ENCODE measurements at regions not wholly inside any gene's neighbourhood (a gene's known extent, or its start where the extent isn't known, plus 50 kb on each side); places are given as distances from the start of the nearest gene placed in this dataset.

GRCh38 chr5:174252121-174252520, 206.6 kb downstream of the NSG2 start:
- no peaks in the 10 kb centered on the region for H3K36me3 ChIP-seq (replicated peaks in 1 of 2; ENCODE audit: insufficient read depth in 1 of 2, low read depth in 2 of 2)
- TF ChIP-seq POLR2A (IDR thresholded peaks at IDR 0.05): no peak
- TF ChIP-seq CTCF (IDR thresholded peaks at IDR 0.05): no peak
- intact Hi-C loops (cut with DNase I): no loop called here
- H3K27ac ChIP-seq: no peak overlapping the region
- no peaks in the 10 kb centered on the region for H3K4me1 ChIP-seq
- no peak for ATAC-seq
- DNase-seq: no peak
- WGBS, 2 donors: 33 to 39% methylated on average over 1 of the region's 1 CpG
- H3K27me3 ChIP-seq: no peaks in the 10 kb centered on the region
- no peaks in the 10 kb centered on the region for H3K9me3 ChIP-seq
- no peak overlapping the region for H3K4me3 ChIP-seq

GRCh38 chr5:174259696-174260420, 214.4 kb downstream of the NSG2 start:
- Histone ChIP-seq H3K36me3 (replicated peaks in 1 of 2; ENCODE audit: insufficient read depth in 1 of 2, low read depth in 2 of 2) (no peaks in the 10 kb centered on the region), H3K4me3 (no peak overlapping the region), H3K27ac (no peak overlapping the region), H3K4me1 (no peaks in the 10 kb centered on the region), H3K9me3 (no peaks in the 10 kb centered on the region), H3K27me3 (no peaks in the 10 kb centered on the region)
- no peak for ATAC-seq
- intact Hi-C loops (cut with DNase I): no loop called here
- no peak for DNase-seq
- TF ChIP-seq POLR2A (IDR thresholded peaks at IDR 0.05): no peak
- WGBS, 2 donors: 59 to 61% methylated on average over 8 of the region's 8 CpGs

- Histone ChIP-seq H3K9me3 (no peaks in the 10 kb centered on the region), H3K27me3 (no peaks in the 10 kb centered on the region), H3K4me3 (no peak overlapping the region), H3K36me3 (replicated peaks in 1 of 2; ENCODE audit: insufficient read depth in 1 of 2, low read depth in 2 of 2) (no peaks in the 10 kb centered on the region), H3K4me1 (no peaks in the 10 kb centered on the region), H3K27ac (no peak overlapping the region)
- ATAC-seq: no peak
- 8 to 13% methylated on average over 1 of the region's 1 CpG for WGBS, 2 donors
- no peak for TF ChIP-seq CTCF (IDR thresholded peaks at IDR 0.05)
- no peak for DNase-seq
- intact Hi-C loops (cut with DNase I): no loop called here
Measured at GRCh38 chr5:174271316-174271715, 225.8 kb downstream of the NSG2 start.

GRCh38 chr5:174272671-174273070, 227.2 kb downstream of the NSG2 start:
- no peak overlapping the region for H3K27ac ChIP-seq
- ATAC-seq (no peak), DNase-seq (no peak)
- H3K36me3 ChIP-seq (replicated peaks in 1 of 2; ENCODE audit: insufficient read depth in 1 of 2, low read depth in 2 of 2): no peaks in the 10 kb centered on the region
- no peaks in the 10 kb centered on the region for H3K4me1 ChIP-seq
- intact Hi-C loops (cut with DNase I): no loop called here
- 75 to 85% methylated on average over 2 of the region's 2 CpGs for WGBS, 2 donors
- H3K9me3 ChIP-seq: no peaks in the 10 kb centered on the region
- H3K4me3 ChIP-seq: no peak overlapping the region
- TF ChIP-seq POLR2A (IDR thresholded peaks at IDR 0.05) (no peak), CTCF (IDR thresholded peaks at IDR 0.05) (no peak)
- H3K27me3 ChIP-seq: no peaks in the 10 kb centered on the region

GRCh38 chr5:174273325-174273724, 227.8 kb downstream of the NSG2 start:
- no peaks in the 10 kb centered on the region for H3K27me3 ChIP-seq
- 52 to 53% methylated on average over 4 of the region's 4 CpGs for WGBS, 2 donors
- TF ChIP-seq CTCF (IDR thresholded peaks at IDR 0.05) (no peak), POLR2A (IDR thresholded peaks at IDR 0.05) (no peak)
- DNase-seq: no peak
- no peaks in the 10 kb centered on the region for H3K4me1 ChIP-seq
- no peak overlapping the region for H3K27ac ChIP-seq
- no peaks in the 10 kb centered on the region for H3K9me3 ChIP-seq
- no peaks in the 10 kb centered on the region for H3K36me3 ChIP-seq (replicated peaks in 1 of 2; ENCODE audit: insufficient read depth in 1 of 2, low read depth in 2 of 2)
- intact Hi-C loops (cut with DNase I): no loop called here
- no peak overlapping the region for H3K4me3 ChIP-seq
- no peak for ATAC-seq

Data from body of pancreas (tissue), 4 donors.